ENCODE measurements at regions not wholly inside any gene's neighbourhood (a gene's known extent, or its start where the extent isn't known, plus 50 kb on each side); places are given as distances from the start of the nearest gene placed in this dataset.
"Not testable (repeated sequence)": the region's sequence is repeated elsewhere in the genome, so short reads cannot be mapped to it uniquely, and the experiment has no call there.

GRCh38 chr1:72397786-72398185 is 115.4 kb upstream of the NEGR1 start:
- no peak for DNase-seq (ENCODE audit: low read depth)

DNA sequence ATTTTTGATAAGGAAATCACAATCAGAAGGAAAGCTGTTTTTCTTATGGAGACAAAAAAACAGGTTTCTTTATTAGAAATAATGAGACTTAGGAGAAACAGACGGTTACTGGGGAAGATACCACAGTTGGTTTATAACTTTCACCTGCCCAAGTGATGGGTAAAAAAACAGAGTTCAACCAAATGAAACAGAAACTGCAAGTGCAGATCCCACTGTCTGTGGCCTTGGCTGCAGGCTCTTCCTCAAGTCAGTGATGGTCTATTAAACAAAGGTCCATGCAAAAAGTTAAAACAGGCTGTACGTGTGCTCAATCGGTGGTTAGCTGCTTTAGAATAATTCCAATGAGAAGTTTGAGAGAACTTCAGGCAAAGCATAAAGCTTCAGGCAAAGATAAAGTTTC is 112.1 kb upstream of the NEGR1 start:
- in situ Hi-C loops (cut with HindIII; ENCODE audit: low pct_unique_long_range_greater_than_20kb, low sequenced_read_pairs), result no loop called here
- DNase-seq (ENCODE audit: low read depth), result no peak

More at GRCh38 chr1:72397786-72398185, 115.4 kb upstream of the NEGR1 start:
- in situ Hi-C loops (cut with HindIII; ENCODE audit: low pct_unique_long_range_greater_than_20kb, low sequenced_read_pairs), result no loop called here

GRCh38 chr1:72379072-72379471 is 96.7 kb upstream of the NEGR1 start:
- no peak for DNase-seq (ENCODE audit: low read depth)
- in situ Hi-C loops (cut with HindIII; ENCODE audit: low pct_unique_long_range_greater_than_20kb, low sequenced_read_pairs), result no loop called here

- no peak for DNase-seq (ENCODE audit: low read depth)
- in situ Hi-C loops (cut with HindIII; ENCODE audit: low pct_unique_long_range_greater_than_20kb, low sequenced_read_pairs), result no loop called here
These were observed 92.9 kb upstream of the NEGR1 start for GRCh38 chr1:72375226-72375625.

GRCh38 chr1:72371259-72372035 is 89.1 kb upstream of the NEGR1 start:
- in situ Hi-C loops (cut with HindIII; ENCODE audit: low pct_unique_long_range_greater_than_20kb, low sequenced_read_pairs), result no loop called here
- DNase-seq (ENCODE audit: low read depth), result no peak

- DNase-seq (ENCODE audit: low read depth); in situ Hi-C loops (cut with HindIII; ENCODE audit: low pct_unique_long_range_greater_than_20kb, low sequenced_read_pairs): not testable (repeated sequence)
These were observed 88.5 kb upstream of the NEGR1 start for GRCh38 chr1:72370836-72371235.

DNA sequence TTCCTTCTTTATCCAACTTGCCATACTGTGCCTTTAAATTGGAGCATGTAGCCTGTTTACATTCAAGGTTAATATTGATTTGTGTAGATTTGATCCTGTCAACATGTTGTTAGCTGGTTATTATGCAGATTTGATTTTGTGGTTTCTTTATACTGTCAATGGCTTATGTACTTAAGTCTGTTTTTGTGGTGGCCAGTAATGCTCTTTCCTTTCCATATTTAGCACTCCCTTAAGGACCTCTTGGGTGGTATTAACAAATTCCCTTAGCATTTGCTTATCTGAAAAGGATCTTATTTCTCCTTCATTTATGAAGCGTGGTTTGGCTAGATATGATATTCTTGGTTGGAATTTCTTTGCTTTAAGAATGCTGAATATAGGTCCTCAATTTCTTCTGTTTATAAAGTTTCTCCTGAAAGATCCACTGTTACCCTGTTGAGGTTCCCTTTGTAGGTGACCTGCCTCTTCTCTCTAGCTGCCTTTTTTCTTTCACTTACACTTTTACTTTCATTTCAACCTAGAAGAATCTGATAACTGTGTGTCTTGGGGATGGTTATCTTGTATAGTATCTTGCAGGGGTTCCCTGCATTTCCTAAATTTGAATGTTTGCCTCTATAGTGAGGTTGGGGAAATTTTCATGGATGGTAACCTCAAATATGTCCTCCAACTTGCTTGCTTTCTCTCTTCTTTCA is 86.9 kb upstream of the NEGR1 start:
- no peak for DNase-seq (ENCODE audit: low read depth)
- in situ Hi-C loops (cut with HindIII; ENCODE audit: low pct_unique_long_range_greater_than_20kb, low sequenced_read_pairs), result no loop called here

DNA sequence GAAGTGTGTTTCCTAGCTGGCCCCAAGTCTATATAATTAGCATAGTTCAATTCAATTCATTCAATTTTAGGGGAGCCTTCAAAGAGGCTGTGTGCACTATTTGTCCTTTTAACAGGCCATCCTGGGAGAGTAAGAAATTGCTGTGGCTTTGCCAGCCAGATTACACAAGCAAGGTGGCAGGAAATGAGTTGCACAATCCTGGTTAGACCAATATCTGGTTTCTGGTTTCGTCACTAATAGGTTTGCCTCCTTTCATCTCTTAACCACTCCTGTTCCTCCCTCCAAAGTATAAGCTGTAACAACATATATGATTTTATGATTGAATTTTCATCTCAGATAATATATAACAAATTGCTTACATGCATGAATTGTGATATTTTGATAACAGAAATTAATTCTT is 84.1 kb upstream of the NEGR1 start:
- in situ Hi-C loops (cut with HindIII; ENCODE audit: low pct_unique_long_range_greater_than_20kb, low sequenced_read_pairs), result no loop called here
- no peak for DNase-seq (ENCODE audit: low read depth)

GRCh38 chr1:72365693-72366092 is 83.4 kb upstream of the NEGR1 start:
- no peak for DNase-seq (ENCODE audit: low read depth)
- in situ Hi-C loops (cut with HindIII; ENCODE audit: low pct_unique_long_range_greater_than_20kb, low sequenced_read_pairs), result no loop called here

- no peak for DNase-seq (ENCODE audit: low read depth)
- in situ Hi-C loops (cut with HindIII; ENCODE audit: low pct_unique_long_range_greater_than_20kb, low sequenced_read_pairs), result no loop called here
These were observed 80.2 kb upstream of the NEGR1 start for GRCh38 chr1:72362538-72362937.

- no peak for DNase-seq (ENCODE audit: low read depth)
- in situ Hi-C loops (cut with HindIII; ENCODE audit: low pct_unique_long_range_greater_than_20kb, low sequenced_read_pairs), result no loop called here
These were observed 75.1 kb upstream of the NEGR1 start for GRCh38 chr1:72357411-72357810.

DNA sequence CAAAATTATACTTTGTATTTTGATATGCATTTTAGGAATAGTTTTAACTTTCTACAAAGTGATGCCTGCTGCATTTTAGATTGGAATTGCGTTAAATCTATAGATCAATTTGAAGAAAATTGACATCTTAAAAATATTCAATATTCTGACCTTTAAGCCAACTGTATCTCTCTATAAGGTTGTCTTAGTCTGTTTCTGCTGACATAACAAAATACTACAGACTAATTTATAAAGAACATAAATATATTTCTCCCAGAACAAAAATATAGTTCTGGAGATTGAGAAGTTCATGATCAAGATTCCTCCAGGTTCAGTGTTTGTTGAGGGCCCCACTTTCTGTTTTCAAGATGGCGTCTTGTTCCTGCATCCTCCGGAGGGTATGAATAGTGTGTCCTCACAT is 73.6 kb upstream of the NEGR1 start:
- in situ Hi-C loops (cut with HindIII; ENCODE audit: low pct_unique_long_range_greater_than_20kb, low sequenced_read_pairs), result no loop called here
- no peak for DNase-seq (ENCODE audit: low read depth)

DNA sequence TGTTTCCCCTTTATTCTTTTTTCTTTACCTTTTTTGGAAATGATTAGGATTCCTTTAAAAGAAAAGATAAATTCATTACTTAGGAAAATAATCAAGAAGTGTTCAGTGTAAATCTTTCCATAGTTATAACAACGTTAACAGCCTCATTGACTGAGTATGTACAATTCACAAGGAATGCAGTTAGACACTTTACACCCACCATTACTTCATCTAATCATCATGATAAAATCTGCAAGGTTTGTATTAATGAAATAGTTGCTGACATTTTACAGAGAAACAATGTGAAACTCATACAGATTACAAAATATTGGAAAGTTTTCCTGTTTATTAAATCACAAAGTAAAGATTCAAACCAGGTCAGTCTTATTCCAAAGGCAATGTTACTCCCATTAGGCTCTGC is 59.3 kb upstream of the NEGR1 start:
- in situ Hi-C loops (cut with HindIII; ENCODE audit: low pct_unique_long_range_greater_than_20kb, low sequenced_read_pairs), result no loop called here
- no peak for DNase-seq (ENCODE audit: low read depth)

DNA sequence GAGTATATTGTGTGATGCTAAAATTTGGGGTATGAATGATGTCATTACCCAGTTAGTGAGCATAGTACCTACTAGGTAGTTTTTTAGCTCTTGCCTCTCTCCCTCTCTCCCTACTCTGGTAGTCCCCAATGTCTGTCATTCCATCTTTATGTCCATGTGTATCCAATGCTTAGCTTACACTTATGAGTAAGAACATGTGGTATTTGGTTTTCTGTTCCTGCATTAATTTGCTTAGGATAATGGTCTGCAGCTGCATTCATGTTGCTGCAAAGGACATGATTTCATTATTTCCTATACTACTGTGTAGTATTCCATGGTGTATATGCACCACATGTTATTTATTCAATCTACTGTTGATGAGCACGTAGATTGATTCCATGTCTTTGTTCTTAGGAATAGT is 54.4 kb upstream of the NEGR1 start:
- in situ Hi-C loops (cut with HindIII; ENCODE audit: low pct_unique_long_range_greater_than_20kb, low sequenced_read_pairs), result no loop called here
- DNase-seq (ENCODE audit: low read depth), result no peak
